GM12878 (cell line): ENCODE measurements at regions not wholly inside any gene's neighbourhood (a gene's known extent, or its start where the extent isn't known, plus 50 kb on each side); places are given as distances from the start of the nearest gene placed in this dataset.
A peak's percentile ranks its signal among the peaks of the same experiment; 100 is the strongest.

ENCODE experiments used
- ATAC-seq: fragments of 200-7000 bp; cut with Tn5 transposase; 3 replicates; pipeline ENCODE4 v1.9.1; 2020; ENCODE audit warnings: mild to moderate bottlenecking, moderate library complexity
- BruUV-seq: library from RNA; stranded (reverse); fragments of 400-500 nt; replicated peaks from 2 replicates; lab custom pipeline; 2021; lab: Mats Ljungman, UMichigan
- CTCF ChIA-PET: fragments of 300-600 bp; sonication (Branson Sonifier 250); formaldehyde crosslinking; extraction: SDS; loops from one replicate; lab custom pipeline; 2021; ENCODE audit warnings: inconsistent platforms; lab: Yijun Ruan, JAX
- POLR2A ChIA-PET: fragments of 350-600 bp; formaldehyde crosslinking; extraction: SDS; loops from one replicate; lab custom pipeline; 2021; ENCODE audit warnings: inconsistent platforms; lab: Charles Lee
- RAD21 ChIA-PET: fragments of 300-600 bp; sonication (Branson Sonifier 250); formaldehyde crosslinking; loops from one replicate; lab custom pipeline; 2023; ENCODE audit warnings: antibody characterized with exemption; ENCODE audit not compliant: unreplicated experiment; lab: Charles Lee
- SMC1A ChIA-PET: fragments of 300-600 bp; sonication (Branson Sonifier 250); formaldehyde crosslinking; loops from one replicate; lab custom pipeline; 2023; ENCODE audit not compliant: unreplicated experiment, uncharacterized antibody; lab: Charles Lee
- DNase-seq: peaks from one replicate; pipeline ENCODE4 v3.0.0-alpha.2; 2011; ENCODE audit warnings: low read depth, low spot score
- FAIRE-seq: peaks from 3 replicates; lab custom pipeline; 2011; peaks lifted over from hg19 to GRCh38; lab: Jason Lieb, UNC
- H2AFZ ChIP-seq: 2 replicates; pipeline ENCODE4 v1.6.0; 2011; ENCODE audit warnings: low read depth, low read length, control low read depth; ENCODE audit not compliant: control insufficient read depth
- H3K27ac ChIP-seq: 2 replicates; pipeline ENCODE4 v1.5.1; 2011; ENCODE audit warnings: control low read depth; ENCODE audit not compliant: control insufficient read depth, insufficient read depth
- H3K27me3 ChIP-seq, 2 experiments: replicated peaks in 1 of 2; 2 replicates each; pipeline versions ENCODE4 v1.6.0 to v1.6.1; 2011; ENCODE audit warnings: low read length in 1 of 2; ENCODE audit not compliant: control insufficient read depth in 2 of 2, insufficient read depth in 2 of 2
- H3K36me3 ChIP-seq, 2 experiments: 2 replicates each; pipeline ENCODE4 v1.5.1; 2011; ENCODE audit warnings: low read length in 1 of 2; ENCODE audit not compliant: control insufficient read depth in 2 of 2, insufficient read depth in 2 of 2
- H3K4me1 ChIP-seq: 2 replicates; pipeline ENCODE4 v1.6.1; 2011; ENCODE audit warnings: mild to moderate bottlenecking, low read length, moderate library complexity, mixed read lengths; ENCODE audit not compliant: control insufficient read depth, insufficient read depth
- H3K4me2 ChIP-seq: 2 replicates; pipeline ENCODE4 v1.6.0; 2011; ENCODE audit warnings: control low read depth; ENCODE audit not compliant: control insufficient read depth, insufficient read depth
- H3K4me3 ChIP-seq: fragments of 200-600 bp; sonication (generic); 2 replicates; pipeline ENCODE4 v1.5.1; 2016
- H3K79me2 ChIP-seq: 2 replicates; pipeline ENCODE4 v1.6.0; 2011; ENCODE audit warnings: low read length; ENCODE audit not compliant: control insufficient read depth, insufficient read depth
- H3K9ac ChIP-seq: 2 replicates; pipeline ENCODE4 v1.8.0; 2011; ENCODE audit warnings: low read length, control low read depth, mixed read lengths; ENCODE audit not compliant: control insufficient read depth, insufficient read depth
- H3K9me3 ChIP-seq: replicated peaks from 3 replicates; pipeline ENCODE4 v1.5.1; 2011; ENCODE audit warnings: mild to moderate bottlenecking, low read length; ENCODE audit not compliant: control insufficient read depth, insufficient read depth
- H4K20me1 ChIP-seq: 2 replicates; pipeline ENCODE4 v1.6.0; 2011; ENCODE audit not compliant: control insufficient read depth, insufficient read depth
- MTA3 ChIP-seq: IDR thresholded peaks from 2 replicates; pipeline ENCODE4 v1.6.1; 2012; ENCODE audit warnings: low read length, inconsistent platforms, borderline replicate concordance
- NFYB ChIP-seq: IDR thresholded peaks from 2 replicates; pipeline ENCODE4 v1.6.1; 2011; ENCODE audit warnings: low read depth, mild to moderate bottlenecking, low read length, improper control_type of control experiment, moderate library complexity; ENCODE audit not compliant: insufficient read depth
- REST ChIP-seq: IDR thresholded peaks from 2 replicates; pipeline ENCODE4 v1.6.1; 2012; ENCODE audit warnings: mild to moderate bottlenecking, low read depth, low read length
- SIN3A ChIP-seq: IDR thresholded peaks from 2 replicates; pipeline ENCODE4 v1.6.1; 2012; ENCODE audit warnings: low read depth, low read length, improper control_type of control experiment
- SMC3 ChIP-seq: IDR thresholded peaks from 2 replicates; pipeline ENCODE4 v1.6.1; 2011; ENCODE audit warnings: low read length, improper control_type of control experiment, borderline replicate concordance
- SPI1 ChIP-seq: IDR thresholded peaks from 2 replicates; pipeline ENCODE4 v1.6.1; 2011; ENCODE audit warnings: low read depth, mild to moderate bottlenecking, low read length, moderate library complexity, borderline replicate concordance; ENCODE audit not compliant: insufficient read depth
- SREBF2 ChIP-seq: IDR thresholded peaks from 2 replicates; pipeline ENCODE4 v1.6.1; 2012; ENCODE audit warnings: mild to moderate bottlenecking, low read length
- SUPT20H ChIP-seq: IDR thresholded peaks from 2 replicates; pipeline ENCODE4 v1.6.1; 2011; ENCODE audit warnings: low read depth, mild to moderate bottlenecking, low read length, moderate library complexity, borderline replicate concordance; ENCODE audit not compliant: control insufficient read depth
- TAF1 ChIP-seq: IDR thresholded peaks from 2 replicates; pipeline ENCODE4 v1.6.1; 2011; ENCODE audit warnings: mild to moderate bottlenecking, low read depth, low read length, borderline replicate concordance
- TCF3 ChIP-seq: IDR thresholded peaks from 2 replicates; pipeline ENCODE4 v1.6.1; 2012; ENCODE audit warnings: low read depth, mild to moderate bottlenecking, low read length, borderline replicate concordance; ENCODE audit not compliant: insufficient read depth
- TCF7 ChIP-seq: IDR thresholded peaks from 2 replicates; pipeline ENCODE4 v1.6.1; 2014; ENCODE audit warnings: antibody characterized with exemption, borderline replicate concordance
- USF2 ChIP-seq: IDR thresholded peaks from 2 replicates; pipeline ENCODE4 v1.6.1; 2011; ENCODE audit warnings: low read depth, low read length, improper control_type of control experiment, borderline replicate concordance
- ZBTB40 ChIP-seq: fragments of 450-650 bp; IDR thresholded peaks from 2 replicates; pipeline ENCODE4 v1.6.1; 2016; ENCODE audit warnings: mild to moderate bottlenecking, moderate library complexity, borderline replicate concordance
- ZNF207 ChIP-seq: fragments of 450-650 bp; IDR thresholded peaks from 2 replicates; pipeline ENCODE4 v1.6.1; 2014; ENCODE audit warnings: antibody characterized with exemption, mild to moderate bottlenecking, borderline replicate concordance
- ZNF274 ChIP-seq: IDR thresholded peaks from one replicate; pipeline ENCODE4 v1.8.0; 2011; ENCODE audit not compliant: insufficient read length, insufficient read depth
- WGBS: methylation state at CpG from one replicate; pipeline ENCODE4 v1.1.6; 2016; ENCODE audit warnings: low lambda C conversion rate; ENCODE audit not compliant: insufficient replicate concordance, insufficient coverage; ENCODE audit errors: missing lambda C conversion rate; 5-methylcytosine and 5-hydroxymethylcytosine counted together
- in situ Hi-C: fragments of 300-500 bp; cut with MboI; formaldehyde crosslinking; loops from 9 replicates; pipeline ENCODE4 v1.14.3; 2018; ENCODE audit warnings: mixed read lengths
- intact Hi-C: fragments of 100-400 bp; cut with micrococcal nuclease; formaldehyde crosslinking; loops from one replicate; pipeline ENCODE4 v1.14.2; 2022; ENCODE audit not compliant: unreplicated experiment

GRCh38 chr21:43306911-43307676, 119.8 kb downstream of the SIK1 start (continued):
- TF ChIP-seq TCF3 = peak; percentile 76
- TF ChIP-seq TCF7 = no peak
- TF ChIP-seq TAF1 = no peak
- TF ChIP-seq, all 136 proteins: peak for 12

- H3K4me3 ChIP-seq = no peak overlapping the region
- H3K4me1 ChIP-seq = peaks cover 13% of the 10 kb centered on the region
- H2AFZ ChIP-seq = no peak overlapping the region
- no peak overlapping the region for H3K9ac ChIP-seq
- ATAC-seq = no peak
- RAD21 ChIA-PET = no interaction called here
- SMC1A ChIA-PET = no interaction called here
- WGBS = 98% methylated on average over 11 of the region's 11 CpGs
- FAIRE-seq = no peak
- POLR2A ChIA-PET = no interaction called here
- no peaks in the 10 kb centered on the region for H3K36me3 ChIP-seq
- H3K4me2 ChIP-seq = no peak overlapping the region
- no peaks in the 10 kb centered on the region for H4K20me1 ChIP-seq
- H3K79me2 ChIP-seq = no peaks in the 10 kb centered on the region
- CTCF ChIA-PET = no interaction called here
- intact Hi-C loops = loop anchor here (2.0 to 5.0 kb wide), 2 partner anchors 46 to 341 kb away; no protein-coding TSS in a partner anchor
- no peak for DNase-seq
- no peaks in the 10 kb centered on the region for H3K9me3 ChIP-seq
- no peak overlapping the region for H3K27ac ChIP-seq
- H3K27me3 ChIP-seq = no peaks in the 10 kb centered on the region
- in situ Hi-C loops = no loop called here
- BruUV-seq = no TSS peak
- TF ChIP-seq MTA3 = no peak
- TF ChIP-seq SUPT20H = no peak
- no peak for TF ChIP-seq ZNF207
- no peak for TF ChIP-seq SREBF2
- TF ChIP-seq SMC3 = no peak
- no peak for TF ChIP-seq NFYB
- TF ChIP-seq USF2 = no peak
- TF ChIP-seq SIN3A = no peak
- TF ChIP-seq REST = no peak
- TF ChIP-seq SPI1 = no peak
- TF ChIP-seq ZNF274 = no peak
- TF ChIP-seq ZBTB40 = no peak
Measured at GRCh38 chr21:43306391-43306790, 120.5 kb downstream of the SIK1 start.
